Osteocyte (in vitro differentiated cells): ENCODE measurements at regions not wholly inside any gene's neighbourhood (a gene's known extent, or its start where the extent isn't known, plus 50 kb on each side); places are given as distances from the start of the nearest gene placed in this dataset.

ENCODE experiments used
- DNase-seq: peaks from one replicate; pipeline ENCODE4 v3.0.0; 2021; ENCODE audit warnings: mixed read lengths; ENCODE audit not compliant: unreplicated experiment; ENCODE audit errors: extremely low spot score
- H3K27ac Mint-ChIP-seq: one replicate; pipeline ENCODE4 v1.8.0; 2021; ENCODE audit warnings: mild to moderate bottlenecking, mixed read lengths; ENCODE audit not compliant: unreplicated experiment
- H3K27me3 Mint-ChIP-seq: one replicate; pipeline ENCODE4 v1.8.0; 2021; ENCODE audit warnings: mixed read lengths; ENCODE audit not compliant: unreplicated experiment
- H3K36me3 Mint-ChIP-seq: one replicate; pipeline ENCODE4 v1.8.0; 2021; ENCODE audit warnings: mixed read lengths; ENCODE audit not compliant: unreplicated experiment
- H3K4me1 Mint-ChIP-seq: one replicate; pipeline ENCODE4 v1.8.0; 2021; ENCODE audit warnings: mixed read lengths; ENCODE audit not compliant: unreplicated experiment
- H3K4me3 Mint-ChIP-seq: one replicate; pipeline ENCODE4 v1.8.0; 2021; ENCODE audit warnings: mild to moderate bottlenecking, moderate library complexity, mixed read lengths; ENCODE audit not compliant: unreplicated experiment
- H3K9me3 Mint-ChIP-seq: one replicate; pipeline ENCODE4 v1.8.0; 2021; ENCODE audit warnings: mixed read lengths; ENCODE audit not compliant: unreplicated experiment
- CTCF ChIP-seq: fragments of 200-600 bp; sonication (generic); IDR thresholded peaks from 2 replicates; pipeline ENCODE4 v1.5.0; 2021; ENCODE audit warnings: antibody characterized with exemption, mild to moderate bottlenecking, moderate library complexity

GRCh38 chr4:134812611-134813010 is 611.0 kb upstream of the PABPC4L start:
- Mint-ChIP-seq H3K4me1 (peaks cover 2% of the 10 kb centered on the region), H3K27ac (no peak overlapping the region), H3K36me3 (no peaks in the 10 kb centered on the region), H3K4me3 (no peak overlapping the region), H3K9me3 (peaks cover 3% of the 10 kb centered on the region), H3K27me3 (no peaks in the 10 kb centered on the region)
- DNase-seq: no peak
- TF ChIP-seq CTCF: no peak

- TF ChIP-seq CTCF: no peak
- no peak overlapping the region for H3K27ac Mint-ChIP-seq
- H3K27me3 Mint-ChIP-seq: no peaks in the 10 kb centered on the region
- no peak overlapping the region for H3K4me3 Mint-ChIP-seq
- peaks cover 5% of the 10 kb centered on the region for H3K4me1 Mint-ChIP-seq
- no peaks in the 10 kb centered on the region for H3K9me3 Mint-ChIP-seq
- H3K36me3 Mint-ChIP-seq: no peaks in the 10 kb centered on the region
- no peak for DNase-seq
These were observed 605.7 kb upstream of the PABPC4L start for GRCh38 chr4:134807231-134807745.

GRCh38 chr4:134798573-134798972 is 597.0 kb upstream of the PABPC4L start:
- peaks cover 6% of the 10 kb centered on the region for H3K9me3 Mint-ChIP-seq
- no peaks in the 10 kb centered on the region for H3K4me1 Mint-ChIP-seq
- H3K27ac Mint-ChIP-seq: no peak overlapping the region
- H3K4me3 Mint-ChIP-seq: no peak overlapping the region
- no peak for DNase-seq
- no peak for TF ChIP-seq CTCF
- no peaks in the 10 kb centered on the region for H3K27me3 Mint-ChIP-seq
- H3K36me3 Mint-ChIP-seq: no peaks in the 10 kb centered on the region

GRCh38 chr4:134787315-134787714 is 585.7 kb upstream of the PABPC4L start:
- Mint-ChIP-seq H3K4me3 (no peak overlapping the region), H3K9me3 (peaks cover 28% of the 10 kb centered on the region), H3K27ac (no peak overlapping the region), H3K27me3 (no peaks in the 10 kb centered on the region), H3K36me3 (peaks cover 1% of the 10 kb centered on the region), H3K4me1 (no peaks in the 10 kb centered on the region)
- TF ChIP-seq CTCF: no peak
- DNase-seq: no peak

GRCh38 chr4:134780244-134780643 is 578.7 kb upstream of the PABPC4L start:
- no peaks in the 10 kb centered on the region for H3K27me3 Mint-ChIP-seq
- no peak for DNase-seq
- no peak overlapping the region for H3K27ac Mint-ChIP-seq
- no peak overlapping the region for H3K4me3 Mint-ChIP-seq
- H3K36me3 Mint-ChIP-seq: peaks cover 1% of the 10 kb centered on the region
- TF ChIP-seq CTCF: no peak
- H3K9me3 Mint-ChIP-seq: peaks cover 15% of the 10 kb centered on the region
- H3K4me1 Mint-ChIP-seq: no peaks in the 10 kb centered on the region
